HCT116 (cell line): ENCODE measurements at regions not wholly inside any gene's neighbourhood (a gene's known extent, or its start where the extent isn't known, plus 50 kb on each side); places are given as distances from the start of the nearest gene placed in this dataset.

Source experiments
- ATAC-seq: fragments of 200-7000 bp; cut with Tn5 transposase; 2 replicates; pipeline ENCODE4 v1.9.1; 2020; ENCODE audit warnings: mild to moderate bottlenecking, moderate library complexity
- BruUV-seq: library from RNA; stranded (reverse); fragments of 400-500 nt; replicated peaks from 2 replicates; lab custom pipeline; 2021; lab: Mats Ljungman, UMichigan
- CTCF ChIA-PET: fragments of 300-600 bp; sonication (Branson Sonifier 250); formaldehyde crosslinking; loops from one replicate; lab custom pipeline; 2021; ENCODE audit warnings: antibody characterized with exemption; lab: Charles Lee
- POLR2A ChIA-PET: fragments of 300-600, 350-600 bp; sonication (Branson Sonifier 250); formaldehyde crosslinking; loops from one replicate; lab custom pipeline; 2021; ENCODE audit warnings: antibody characterized with exemption; lab: Charles Lee
- RAD21 ChIA-PET, 2 experiments: fragments of 300-600 bp; sonication (Branson Sonifier 250); formaldehyde crosslinking; loops; one replicate each; lab custom pipeline; 2023; ENCODE audit warnings: low total read pairs in 2 of 2; ENCODE audit not compliant: uncharacterized antibody in 2 of 2, unreplicated experiment in 2 of 2, low non-redundant PET in 1 of 2; lab: Charles Lee
- DNase-seq: peaks from one replicate; pipeline ENCODE4 v3.0.0-alpha.2; 2010; ENCODE audit warnings: low read depth, low spot score
- H2AFZ ChIP-seq: fragments of 200-600 bp; shearing (Covaris generic), sonication (generic); 2 replicates; pipeline ENCODE4 v1.6.1; 2017; ENCODE audit warnings: low read depth, mixed run types, mixed read lengths, antibody characterized with exemption, low read length; ENCODE audit not compliant: poor library complexity, severe bottlenecking
- H3K27ac ChIP-seq: 2 replicates; pipeline ENCODE4 v1.5.1; 2012; ENCODE audit warnings: low read depth, low read length
- H3K27me3 ChIP-seq: fragments of 200-600 bp; sonication (generic); 2 replicates; pipeline ENCODE4 v1.6.1; 2016; ENCODE audit warnings: mixed run types, low read length, mixed read lengths; ENCODE audit not compliant: insufficient read depth
- H3K36me3 ChIP-seq, 2 experiments: fragments of 200-500 bp in 1 of 2; fragments of 200-600 bp in 1 of 2; sonication (Bioruptor generic) in 1 of 2; sonication (generic) in 1 of 2; 2 replicates each; pipeline versions ENCODE4 v1.5.1 to v1.6.1; 2014 to 2016; ENCODE audit warnings: low read length in 2 of 2, inconsistent platforms in 1 of 2, mixed read lengths in 1 of 2, mixed run types in 1 of 2; ENCODE audit not compliant: insufficient read depth in 2 of 2, control insufficient read depth in 1 of 2
- H3K4me1 ChIP-seq, 2 experiments: fragments of 200-600 bp in 1 of 2; sonication (generic) in 1 of 2; 2 replicates each; pipeline versions ENCODE4 v1.5.1 to v1.6.1; 2012 to 2017; ENCODE audit warnings: low read length in 2 of 2, inconsistent platforms in 1 of 2, mild to moderate bottlenecking in 1 of 2, mixed read lengths in 1 of 2, mixed run types in 1 of 2, moderate library complexity in 1 of 2; ENCODE audit not compliant: insufficient read depth in 2 of 2, control insufficient read depth in 1 of 2
- H3K4me2 ChIP-seq: fragments of 200-600 bp; sonication (generic); 2 replicates; pipeline ENCODE4 v1.6.1; 2017; ENCODE audit warnings: mixed run types, low read length, mixed read lengths
- H3K4me3 ChIP-seq, 2 experiments: fragments of 200-600 bp in 1 of 2; sonication (generic) in 1 of 2; replicated peaks in 1 of 2; 2 replicates each; pipeline ENCODE4 v1.5.1; 2011 to 2016; ENCODE audit warnings: low read length in 2 of 2, control low read depth in 1 of 2, low read depth in 1 of 2, mild to moderate bottlenecking in 1 of 2, mixed read lengths in 1 of 2, mixed run types in 1 of 2
- H3K79me2 ChIP-seq: fragments of 200-600 bp; sonication (generic); 2 replicates; pipeline ENCODE4 v1.6.1; 2017; ENCODE audit warnings: mild to moderate bottlenecking, mixed run types, low read length, moderate library complexity, mixed read lengths; ENCODE audit not compliant: insufficient read depth
- H3K9ac ChIP-seq: fragments of 200-600 bp; sonication (generic); 2 replicates; pipeline ENCODE4 v1.6.1; 2016; ENCODE audit warnings: low read length, mixed read lengths
- H3K9me2 ChIP-seq: fragments of 200-600 bp; sonication (generic), shearing (Covaris generic); 2 replicates; pipeline ENCODE4 v1.6.1; 2017; ENCODE audit warnings: mixed run types, mild to moderate bottlenecking, moderate library complexity; ENCODE audit not compliant: insufficient read depth
- H3K9me3 ChIP-seq, 2 experiments: fragments of 200-500 bp in 1 of 2; fragments of 200-600 bp in 1 of 2; sonication (Bioruptor generic) in 1 of 2; sonication (generic) in 1 of 2; 2 replicates each; pipeline ENCODE4 v1.6.1; 2014 to 2017; ENCODE audit warnings: low read length in 2 of 2, mixed read lengths in 2 of 2, inconsistent platforms in 1 of 2, low read depth in 1 of 2, mild to moderate bottlenecking in 1 of 2, mixed run types in 1 of 2, moderate library complexity in 1 of 2; ENCODE audit not compliant: control insufficient read depth in 1 of 2, insufficient read depth in 1 of 2
- H4K20me1 ChIP-seq: fragments of 200-600 bp; sonication (generic), shearing (Covaris generic); 2 replicates; pipeline ENCODE4 v1.6.1; 2017; ENCODE audit warnings: mixed run types, mild to moderate bottlenecking, moderate library complexity; ENCODE audit not compliant: insufficient read depth
- ELF1 ChIP-seq: IDR thresholded peaks from 2 replicates; pipeline ENCODE4 v1.6.1; 2012; ENCODE audit warnings: low read depth, borderline replicate concordance
- EZH2phosphoT487 ChIP-seq: fragments of 200-600 bp; IDR thresholded peaks from 2 replicates; pipeline ENCODE4 v1.6.1; 2018; ENCODE audit warnings: antibody characterized with exemption, borderline replicate concordance
- FOSL1 ChIP-seq: IDR thresholded peaks from 2 replicates; pipeline ENCODE4 v1.6.1; 2012; ENCODE audit warnings: low read depth
- POLR2A ChIP-seq: IDR thresholded peaks from 2 replicates; pipeline ENCODE4 v1.7.0; 2011; ENCODE audit warnings: borderline replicate concordance; ENCODE audit not compliant: insufficient read depth, insufficient read length; ENCODE audit errors: extremely low read depth
- POLR2AphosphoS5 ChIP-seq: IDR thresholded peaks from 2 replicates; pipeline ENCODE4 v1.6.1; 2011; ENCODE audit warnings: mild to moderate bottlenecking, low read depth, low read length, moderate library complexity
- SRF ChIP-seq: IDR thresholded peaks from 2 replicates; pipeline ENCODE4 v1.6.1; 2012; ENCODE audit warnings: low read depth
- YY1 ChIP-seq: IDR thresholded peaks from 2 replicates; pipeline ENCODE4 v1.6.1; 2011; ENCODE audit warnings: low read length, low read depth, moderate library complexity, mild to moderate bottlenecking; ENCODE audit not compliant: insufficient replicate concordance; ENCODE audit errors: extremely low read depth
- intact Hi-C: fragments of 100-400 bp; cut with micrococcal nuclease; formaldehyde crosslinking; loops from 2 replicates; pipeline ENCODE4 v1.10.0; 2022
- TF ChIP-seq, protein P1 (sequence below): IDR thresholded peaks from 2 replicates; pipeline ENCODE4 v1.6.1; 2011; ENCODE audit warnings: mild to moderate bottlenecking, low read length, moderate library complexity; ENCODE audit not compliant: insufficient replicate concordance; ENCODE audit errors: extremely low read depth
- TF ChIP-seq, protein P2 (sequence below): IDR thresholded peaks from 2 replicates; pipeline ENCODE4 v1.6.1; 2012
- TF ChIP-seq, protein P3 (sequence below): IDR thresholded peaks from 2 replicates; pipeline ENCODE4 v1.6.1; 2012; ENCODE audit warnings: low read depth

DNA sequence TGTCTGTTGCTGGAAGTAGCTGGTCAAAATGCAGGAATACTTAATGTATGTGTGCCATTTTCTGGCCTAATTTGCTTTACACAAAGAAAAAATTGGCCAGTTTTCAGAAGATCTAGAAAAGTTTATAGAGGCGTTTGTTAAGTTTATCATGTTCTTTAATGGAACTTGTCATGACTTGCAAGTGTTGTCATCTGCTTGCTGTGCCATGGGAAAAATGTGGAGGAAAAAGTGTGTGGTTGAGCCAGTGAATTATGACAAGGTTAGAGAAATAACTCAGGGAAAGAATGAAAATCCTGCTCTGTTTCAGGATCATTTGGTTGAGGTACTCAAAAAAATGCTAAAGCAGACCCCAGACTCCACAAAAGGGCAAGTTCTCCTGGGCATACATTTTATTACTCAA, 301.6 kb upstream of the CDH2 start (continued):
- TF ChIP-seq, protein P1, sequence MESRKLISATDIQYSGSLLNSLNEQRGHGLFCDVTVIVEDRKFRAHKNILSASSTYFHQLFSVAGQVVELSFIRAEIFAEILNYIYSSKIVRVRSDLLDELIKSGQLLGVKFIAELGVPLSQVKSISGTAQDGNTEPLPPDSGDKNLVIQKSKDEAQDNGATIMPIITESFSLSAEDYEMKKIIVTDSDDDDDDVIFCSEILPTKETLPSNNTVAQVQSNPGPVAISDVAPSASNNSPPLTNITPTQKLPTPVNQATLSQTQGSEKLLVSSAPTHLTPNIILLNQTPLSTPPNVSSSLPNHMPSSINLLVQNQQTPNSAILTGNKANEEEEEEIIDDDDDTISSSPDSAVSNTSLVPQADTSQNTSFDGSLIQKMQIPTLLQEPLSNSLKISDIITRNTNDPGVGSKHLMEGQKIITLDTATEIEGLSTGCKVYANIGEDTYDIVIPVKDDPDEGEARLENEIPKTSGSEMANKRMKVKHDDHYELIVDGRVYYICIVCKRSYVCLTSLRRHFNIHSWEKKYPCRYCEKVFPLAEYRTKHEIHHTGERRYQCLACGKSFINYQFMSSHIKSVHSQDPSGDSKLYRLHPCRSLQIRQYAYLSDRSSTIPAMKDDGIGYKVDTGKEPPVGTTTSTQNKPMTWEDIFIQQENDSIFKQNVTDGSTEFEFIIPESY: no peak
- no peak for TF ChIP-seq SRF
- TF ChIP-seq EZH2phosphoT487: no peak

DNA sequence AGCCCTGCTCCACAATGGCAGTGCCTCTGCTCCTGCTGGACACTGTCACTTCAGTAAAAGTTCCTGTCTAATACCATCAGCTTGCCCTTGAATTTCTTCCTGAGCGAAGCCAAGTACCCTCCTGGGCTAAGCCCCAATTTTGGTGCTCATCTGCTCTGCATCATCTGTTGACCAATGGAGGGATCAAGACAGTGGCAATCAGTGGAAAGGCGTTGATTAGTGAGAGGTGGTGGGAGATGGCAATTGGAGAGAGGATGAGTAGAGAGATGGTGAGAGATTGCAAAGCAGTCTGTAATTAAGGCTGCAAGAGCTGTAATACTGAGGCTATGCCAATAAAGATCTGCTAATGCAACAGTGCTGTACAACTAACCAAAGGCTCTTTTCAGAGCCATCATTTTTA, 299.4 kb upstream of the CDH2 start:
- ChIA-PET CTCF (no interaction called here), POLR2A (no interaction called here), RAD21 (interaction anchor here in 1 of 2 experiments (0.6 kb wide), 1 partner anchor 89 kb away, joined by 3 read pairs; no protein-coding TSS in a partner anchor)
- Histone ChIP-seq H3K79me2 (no peaks in the 10 kb centered on the region), H2AFZ (no peak overlapping the region), H3K9me2 (no peaks in the 10 kb centered on the region), H3K4me1 (no peaks in the 10 kb centered on the region), H3K27ac (no peak overlapping the region), H3K9me3 (no peaks in the 10 kb centered on the region), H3K27me3 (no peaks in the 10 kb centered on the region), H3K36me3 (no peaks in the 10 kb centered on the region), H3K4me3 (no peak overlapping the region), H3K9ac (no peak overlapping the region), H4K20me1 (no peaks in the 10 kb centered on the region), H3K4me2 (no peak overlapping the region)
- no peak for DNase-seq
- intact Hi-C loops: no loop called here
- ATAC-seq: no peak
- TF ChIP-seq ELF1 (no peak), SRF (no peak), POLR2A (no peak), FOSL1 (no peak), YY1 (no peak), POLR2AphosphoS5 (no peak)
- TF ChIP-seq, protein P2, sequence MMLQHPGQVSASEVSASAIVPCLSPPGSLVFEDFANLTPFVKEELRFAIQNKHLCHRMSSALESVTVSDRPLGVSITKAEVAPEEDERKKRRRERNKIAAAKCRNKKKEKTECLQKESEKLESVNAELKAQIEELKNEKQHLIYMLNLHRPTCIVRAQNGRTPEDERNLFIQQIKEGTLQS: no peak
- TF ChIP-seq, protein P3, sequence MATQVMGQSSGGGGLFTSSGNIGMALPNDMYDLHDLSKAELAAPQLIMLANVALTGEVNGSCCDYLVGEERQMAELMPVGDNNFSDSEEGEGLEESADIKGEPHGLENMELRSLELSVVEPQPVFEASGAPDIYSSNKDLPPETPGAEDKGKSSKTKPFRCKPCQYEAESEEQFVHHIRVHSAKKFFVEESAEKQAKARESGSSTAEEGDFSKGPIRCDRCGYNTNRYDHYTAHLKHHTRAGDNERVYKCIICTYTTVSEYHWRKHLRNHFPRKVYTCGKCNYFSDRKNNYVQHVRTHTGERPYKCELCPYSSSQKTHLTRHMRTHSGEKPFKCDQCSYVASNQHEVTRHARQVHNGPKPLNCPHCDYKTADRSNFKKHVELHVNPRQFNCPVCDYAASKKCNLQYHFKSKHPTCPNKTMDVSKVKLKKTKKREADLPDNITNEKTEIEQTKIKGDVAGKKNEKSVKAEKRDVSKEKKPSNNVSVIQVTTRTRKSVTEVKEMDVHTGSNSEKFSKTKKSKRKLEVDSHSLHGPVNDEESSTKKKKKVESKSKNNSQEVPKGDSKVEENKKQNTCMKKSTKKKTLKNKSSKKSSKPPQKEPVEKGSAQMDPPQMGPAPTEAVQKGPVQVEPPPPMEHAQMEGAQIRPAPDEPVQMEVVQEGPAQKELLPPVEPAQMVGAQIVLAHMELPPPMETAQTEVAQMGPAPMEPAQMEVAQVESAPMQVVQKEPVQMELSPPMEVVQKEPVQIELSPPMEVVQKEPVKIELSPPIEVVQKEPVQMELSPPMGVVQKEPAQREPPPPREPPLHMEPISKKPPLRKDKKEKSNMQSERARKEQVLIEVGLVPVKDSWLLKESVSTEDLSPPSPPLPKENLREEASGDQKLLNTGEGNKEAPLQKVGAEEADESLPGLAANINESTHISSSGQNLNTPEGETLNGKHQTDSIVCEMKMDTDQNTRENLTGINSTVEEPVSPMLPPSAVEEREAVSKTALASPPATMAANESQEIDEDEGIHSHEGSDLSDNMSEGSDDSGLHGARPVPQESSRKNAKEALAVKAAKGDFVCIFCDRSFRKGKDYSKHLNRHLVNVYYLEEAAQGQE: no peak
- TF ChIP-seq, all 23 proteins: peak for 0
- BruUV-seq: no TSS peak
